ENCODE measurements at regions not wholly inside any gene's neighbourhood (a gene's known extent, or its start where the extent isn't known, plus 50 kb on each side); places are given as distances from the start of the nearest gene placed in this dataset.

DNA sequence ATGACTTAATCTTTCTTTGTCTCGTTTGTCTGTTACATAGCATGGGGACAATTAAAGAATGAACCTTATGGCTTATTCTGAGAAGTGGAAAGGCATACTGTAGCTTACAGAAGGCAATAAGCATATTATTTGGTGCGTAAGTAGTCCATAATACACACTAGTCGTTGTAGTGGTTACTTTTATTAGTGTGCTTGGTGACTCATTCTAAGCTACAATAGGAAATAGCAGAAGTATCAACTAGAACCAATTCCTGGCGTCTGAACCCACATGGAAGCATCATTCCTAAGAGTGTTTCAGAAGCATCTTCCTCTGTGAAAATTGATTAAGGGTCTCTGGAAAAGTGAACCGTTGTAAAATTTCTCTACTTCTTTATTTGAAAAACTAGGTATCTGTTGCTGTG is 777.8 kb upstream of the EEF2KMT start:
- H3K4me1 ChIP-seq (ENCODE audit: insufficient read depth, poor library complexity, severe bottlenecking), result no peaks in the 10 kb centered on the region
- no peaks in the 10 kb centered on the region for H3K36me3 ChIP-seq (ENCODE audit: low read depth)
- H3K27me3 ChIP-seq (ENCODE audit: insufficient read depth, poor library complexity, severe bottlenecking), result no peaks in the 10 kb centered on the region
- no peak overlapping the region for H3K27ac ChIP-seq (ENCODE audit: poor library complexity, severe bottlenecking)
- TF ChIP-seq, protein P1, sequence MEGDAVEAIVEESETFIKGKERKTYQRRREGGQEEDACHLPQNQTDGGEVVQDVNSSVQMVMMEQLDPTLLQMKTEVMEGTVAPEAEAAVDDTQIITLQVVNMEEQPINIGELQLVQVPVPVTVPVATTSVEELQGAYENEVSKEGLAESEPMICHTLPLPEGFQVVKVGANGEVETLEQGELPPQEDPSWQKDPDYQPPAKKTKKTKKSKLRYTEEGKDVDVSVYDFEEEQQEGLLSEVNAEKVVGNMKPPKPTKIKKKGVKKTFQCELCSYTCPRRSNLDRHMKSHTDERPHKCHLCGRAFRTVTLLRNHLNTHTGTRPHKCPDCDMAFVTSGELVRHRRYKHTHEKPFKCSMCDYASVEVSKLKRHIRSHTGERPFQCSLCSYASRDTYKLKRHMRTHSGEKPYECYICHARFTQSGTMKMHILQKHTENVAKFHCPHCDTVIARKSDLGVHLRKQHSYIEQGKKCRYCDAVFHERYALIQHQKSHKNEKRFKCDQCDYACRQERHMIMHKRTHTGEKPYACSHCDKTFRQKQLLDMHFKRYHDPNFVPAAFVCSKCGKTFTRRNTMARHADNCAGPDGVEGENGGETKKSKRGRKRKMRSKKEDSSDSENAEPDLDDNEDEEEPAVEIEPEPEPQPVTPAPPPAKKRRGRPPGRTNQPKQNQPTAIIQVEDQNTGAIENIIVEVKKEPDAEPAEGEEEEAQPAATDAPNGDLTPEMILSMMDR (IDR thresholded peaks at IDR 0.05; ENCODE audit: poor library complexity, severe bottlenecking), result no peak
- no peaks in the 10 kb centered on the region for H3K9me3 ChIP-seq (ENCODE audit: severe bottlenecking)
- no peak overlapping the region for H3K4me3 ChIP-seq (ENCODE audit: severe bottlenecking)
- DNase-seq (ENCODE audit: low spot score) (no peak), ATAC-seq (ENCODE audit: low read depth) (no peak)

DNA sequence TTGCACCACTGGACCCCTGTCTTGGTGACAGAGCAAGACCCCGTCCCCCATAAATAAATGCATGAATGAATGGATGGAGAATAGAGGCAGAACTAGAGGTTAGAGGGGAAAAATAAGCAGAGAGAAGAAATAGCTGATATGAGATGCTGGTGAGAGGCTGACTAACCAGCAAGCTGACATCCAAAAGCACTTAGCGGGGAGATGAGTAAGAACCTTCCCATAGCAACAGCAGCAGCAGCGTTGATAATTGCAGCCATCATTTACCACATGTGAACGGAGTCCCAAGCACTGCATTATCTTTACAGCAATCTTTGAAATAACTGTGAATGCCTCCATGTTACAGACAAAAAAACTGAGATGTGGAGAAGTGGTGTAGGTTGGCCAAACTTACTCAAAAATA is 777.3 kb upstream of the EEF2KMT start:
- ATAC-seq (ENCODE audit: low read depth) (no peak), DNase-seq (ENCODE audit: low spot score) (no peak)
- no peaks in the 10 kb centered on the region for H3K9me3 ChIP-seq (ENCODE audit: severe bottlenecking)
- no peak overlapping the region for H3K27ac ChIP-seq (ENCODE audit: poor library complexity, severe bottlenecking)
- no peaks in the 10 kb centered on the region for H3K36me3 ChIP-seq (ENCODE audit: low read depth)
- no peaks in the 10 kb centered on the region for H3K4me1 ChIP-seq (ENCODE audit: insufficient read depth, poor library complexity, severe bottlenecking)
- H3K4me3 ChIP-seq (ENCODE audit: severe bottlenecking), result no peak overlapping the region
- H3K27me3 ChIP-seq (ENCODE audit: insufficient read depth, poor library complexity, severe bottlenecking), result no peaks in the 10 kb centered on the region
- TF ChIP-seq, protein P1 (IDR thresholded peaks at IDR 0.05; ENCODE audit: poor library complexity, severe bottlenecking), result no peak

- H3K4me3 ChIP-seq (ENCODE audit: severe bottlenecking), result no peak overlapping the region
- no peaks in the 10 kb centered on the region for H3K27me3 ChIP-seq (ENCODE audit: insufficient read depth, poor library complexity, severe bottlenecking)
- no peak for DNase-seq (ENCODE audit: low spot score)
Measured at GRCh38 chr16:5873221-5873620, 775.6 kb upstream of the EEF2KMT start.

GRCh38 chr16:5870886-5871691 is 773.5 kb upstream of the EEF2KMT start:
- H3K4me3 ChIP-seq (ENCODE audit: severe bottlenecking), result no peak overlapping the region
- H3K9me3 ChIP-seq (ENCODE audit: severe bottlenecking), result no peaks in the 10 kb centered on the region
- no peak overlapping the region for H3K27ac ChIP-seq (ENCODE audit: poor library complexity, severe bottlenecking)
- no peaks in the 10 kb centered on the region for H3K27me3 ChIP-seq (ENCODE audit: insufficient read depth, poor library complexity, severe bottlenecking)
- no peaks in the 10 kb centered on the region for H3K4me1 ChIP-seq (ENCODE audit: insufficient read depth, poor library complexity, severe bottlenecking)
- ATAC-seq (ENCODE audit: low read depth) (no peak), DNase-seq (ENCODE audit: low spot score) (no peak)
- no peaks in the 10 kb centered on the region for H3K36me3 ChIP-seq (ENCODE audit: low read depth)
- TF ChIP-seq, protein P1 (IDR thresholded peaks at IDR 0.05; ENCODE audit: poor library complexity, severe bottlenecking), result no peak

More at GRCh38 chr16:5873221-5873620, 775.6 kb upstream of the EEF2KMT start:
- TF ChIP-seq, protein P1 (IDR thresholded peaks at IDR 0.05; ENCODE audit: poor library complexity, severe bottlenecking), result no peak
- Histone ChIP-seq H3K4me1 (ENCODE audit: insufficient read depth, poor library complexity, severe bottlenecking) (no peaks in the 10 kb centered on the region), H3K36me3 (ENCODE audit: low read depth) (no peaks in the 10 kb centered on the region), H3K9me3 (ENCODE audit: severe bottlenecking) (no peaks in the 10 kb centered on the region), H3K27ac (ENCODE audit: poor library complexity, severe bottlenecking) (no peak overlapping the region)
- ATAC-seq (ENCODE audit: low read depth), result no peak

DNA sequence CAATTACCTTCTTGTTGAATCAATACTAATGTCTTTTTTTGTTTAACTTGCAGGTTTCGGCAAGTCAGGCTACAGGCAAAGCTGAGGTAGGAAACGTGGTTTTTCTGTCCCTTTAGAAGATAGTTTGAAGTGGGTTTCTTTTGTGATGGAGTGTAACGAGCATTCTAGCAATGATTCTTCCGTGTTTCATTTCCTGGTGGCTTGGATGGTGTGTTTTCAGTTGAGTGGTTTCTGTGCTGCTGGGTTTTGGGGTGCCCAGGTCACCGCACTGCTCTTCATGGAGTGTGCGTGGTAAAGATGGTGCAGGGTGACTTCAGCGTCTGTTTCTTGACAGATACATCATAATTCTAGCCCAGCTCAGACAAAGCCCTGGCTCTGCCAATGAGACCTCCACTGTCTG is 769.7 kb upstream of the EEF2KMT start:
- ATAC-seq (ENCODE audit: low read depth) (no peak), DNase-seq (ENCODE audit: low spot score) (no peak)
- H3K4me1 ChIP-seq (ENCODE audit: insufficient read depth, poor library complexity, severe bottlenecking), result no peaks in the 10 kb centered on the region

More for the DNA sequence above, 769.7 kb upstream of the EEF2KMT start:
- Histone ChIP-seq H3K4me3 (ENCODE audit: severe bottlenecking) (no peak overlapping the region), H3K9me3 (ENCODE audit: severe bottlenecking) (no peaks in the 10 kb centered on the region), H3K27me3 (ENCODE audit: insufficient read depth, poor library complexity, severe bottlenecking) (no peaks in the 10 kb centered on the region), H3K36me3 (ENCODE audit: low read depth) (no peaks in the 10 kb centered on the region), H3K27ac (ENCODE audit: poor library complexity, severe bottlenecking) (no peak overlapping the region)
- TF ChIP-seq, protein P1 (IDR thresholded peaks at IDR 0.05; ENCODE audit: poor library complexity, severe bottlenecking), result no peak
